ENCODE measurements at regions not wholly inside any gene's neighbourhood (a gene's known extent, or its start where the extent isn't known, plus 50 kb on each side); places are given as distances from the start of the nearest gene placed in this dataset.
A peak's percentile ranks its signal among the peaks of the same experiment; 100 is the strongest.
"Not testable (repeated sequence)": the region's sequence is repeated elsewhere in the genome, so short reads cannot be mapped to it uniquely, and the experiment has no call there.

DNA sequence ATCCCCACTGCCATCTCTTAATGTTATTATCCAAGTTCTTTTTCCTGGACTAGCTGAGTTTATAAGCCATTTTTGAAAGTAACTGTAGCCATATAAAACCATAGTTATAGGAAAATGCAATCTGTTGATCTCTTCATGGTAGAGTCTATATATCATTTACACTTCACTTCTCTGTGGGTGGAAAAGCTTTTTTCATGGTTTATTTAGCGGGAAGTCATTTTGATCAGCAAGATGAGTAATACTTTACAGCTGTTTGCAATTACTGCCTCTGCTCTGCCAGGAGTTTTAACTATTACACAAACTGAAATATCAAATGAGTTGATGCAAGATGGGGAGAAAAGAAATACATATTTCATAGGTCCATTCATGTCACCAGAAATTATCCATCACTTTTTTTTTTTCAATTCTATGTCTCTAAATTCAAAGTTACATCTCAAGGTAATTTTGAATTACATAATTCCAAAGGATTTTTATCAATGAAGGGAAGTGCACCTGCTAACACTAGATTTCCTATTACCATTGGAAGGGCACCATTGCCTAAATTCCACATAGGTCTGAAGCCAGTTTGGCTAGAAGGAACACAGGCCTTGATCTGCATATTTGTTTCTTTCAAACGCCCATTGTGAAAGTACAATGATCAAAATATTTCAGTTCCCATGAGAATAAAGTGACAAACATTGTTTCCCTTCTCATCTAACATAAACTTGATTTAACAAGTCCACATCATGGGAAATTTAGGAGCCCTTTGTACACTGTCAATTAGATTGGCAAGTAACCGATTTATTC lies 296.7 kb downstream of the ZNF326 start:
- peak; percentile 25 for DNase-seq

DNA sequence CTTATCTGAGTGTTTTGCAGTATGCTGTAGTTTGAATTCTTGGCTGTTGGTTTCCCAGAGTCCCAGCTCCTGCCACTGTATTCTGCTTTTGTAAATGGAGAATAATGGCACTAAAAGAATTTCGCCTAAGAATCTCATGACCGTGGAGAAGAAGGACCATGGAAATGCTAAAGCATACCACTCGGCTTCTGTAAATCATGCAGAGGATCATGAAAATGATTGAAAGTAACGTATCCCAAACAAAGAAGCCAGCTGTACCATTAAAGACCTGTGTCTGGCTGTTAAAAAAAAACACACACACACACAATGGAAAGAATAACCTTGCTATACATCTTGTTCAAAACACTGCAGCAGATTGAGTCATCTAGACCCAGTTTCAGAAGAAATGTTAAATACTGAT lies 287.9 kb downstream of the ZNF326 start:
- DNase-seq, result no peak

DNA sequence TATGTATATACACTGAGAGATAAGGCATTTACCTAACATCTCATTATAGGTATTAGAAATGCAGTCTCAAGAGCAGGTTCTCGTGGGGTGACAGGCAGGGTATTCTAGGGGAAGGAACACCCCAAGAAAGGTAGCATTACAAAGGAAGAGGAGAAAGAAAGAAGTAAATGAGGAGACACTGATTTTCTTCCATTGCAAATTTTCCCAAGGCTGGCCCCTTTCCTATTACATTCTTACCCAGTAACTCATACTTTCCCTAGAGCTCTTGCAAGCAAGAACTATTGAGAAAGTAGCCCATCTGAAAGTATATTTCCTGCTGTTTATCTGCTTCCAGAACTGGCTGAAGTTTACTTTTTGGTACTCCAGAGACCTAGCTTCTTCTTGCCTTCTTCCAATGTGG lies 287.0 kb downstream of the ZNF326 start:
- DNase-seq, result not testable (repeated sequence)

- DNase-seq, result no peak
Measured at GRCh38 chr1:90277270-90277669, 282.4 kb downstream of the ZNF326 start.

- DNase-seq, result no peak
Measured at GRCh38 chr1:90274376-90274775, 279.5 kb downstream of the ZNF326 start.

DNA sequence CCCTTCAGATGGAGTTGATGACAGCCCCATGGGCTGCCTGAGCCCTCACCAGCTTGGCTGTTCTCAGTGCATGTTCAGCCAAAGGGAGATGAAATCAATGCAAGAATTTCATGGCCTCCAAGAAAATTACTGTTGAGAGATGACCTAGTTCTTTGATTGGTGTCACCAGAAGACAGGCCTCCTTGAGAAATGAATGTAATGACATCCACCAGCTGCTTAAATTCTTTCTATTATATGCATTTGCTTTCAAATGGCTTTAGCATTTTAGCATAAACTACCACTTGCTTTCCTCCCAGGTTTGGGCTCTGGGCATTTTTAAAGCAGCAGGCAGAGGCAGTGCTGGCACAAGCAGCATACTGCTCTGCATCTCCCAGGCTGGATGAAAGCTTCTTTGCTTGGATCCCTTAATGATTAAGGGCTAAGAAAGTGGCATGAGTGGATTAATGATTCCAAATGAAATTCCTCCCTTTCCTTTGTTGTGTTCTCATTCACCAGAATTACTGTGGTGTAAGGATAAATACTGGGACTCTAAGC lies 278.4 kb downstream of the ZNF326 start:
- no peak for DNase-seq

DNA sequence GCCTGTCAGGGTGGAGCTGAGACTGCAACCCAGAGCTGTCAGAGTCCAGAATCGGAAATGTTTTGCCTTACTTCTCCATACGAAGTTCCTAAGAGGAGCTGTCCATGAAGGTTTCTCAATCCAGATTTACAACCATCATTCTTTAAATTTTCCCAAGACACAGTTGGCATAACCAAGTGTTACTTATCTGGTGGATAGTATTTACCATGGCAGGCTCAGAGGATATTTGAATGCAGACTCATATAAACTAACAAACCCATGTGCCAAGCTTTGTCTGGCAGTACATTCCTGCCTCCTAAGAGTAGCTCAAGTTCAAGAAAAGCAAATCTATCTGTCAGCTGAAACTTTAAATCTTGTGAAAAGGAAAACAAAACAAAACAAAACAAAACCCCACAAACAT lies 267.9 kb downstream of the ZNF326 start:
- DNase-seq, result no peak

GRCh38 chr1:90262286-90262685 lies 267.4 kb downstream of the ZNF326 start:
- DNase-seq, result no peak

DNA sequence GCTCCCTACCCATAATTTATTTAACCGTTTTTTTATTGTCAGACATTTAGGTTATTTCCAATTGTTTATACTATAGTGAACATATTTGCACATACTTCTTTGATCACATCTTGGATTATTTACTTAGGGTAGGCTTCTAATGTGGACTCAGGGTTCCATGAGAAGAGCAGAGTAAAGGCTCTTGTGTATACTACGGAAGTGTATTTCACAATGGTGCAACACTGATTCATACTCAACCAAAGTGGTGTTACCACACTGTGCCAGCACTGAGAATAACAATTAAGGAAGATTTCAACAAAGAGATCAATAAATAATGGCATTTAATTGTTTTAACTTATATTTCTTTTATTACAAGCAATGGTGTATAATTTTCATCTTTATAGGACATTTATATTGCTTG lies 251.2 kb downstream of the ZNF326 start:
- no peak for DNase-seq

DNA sequence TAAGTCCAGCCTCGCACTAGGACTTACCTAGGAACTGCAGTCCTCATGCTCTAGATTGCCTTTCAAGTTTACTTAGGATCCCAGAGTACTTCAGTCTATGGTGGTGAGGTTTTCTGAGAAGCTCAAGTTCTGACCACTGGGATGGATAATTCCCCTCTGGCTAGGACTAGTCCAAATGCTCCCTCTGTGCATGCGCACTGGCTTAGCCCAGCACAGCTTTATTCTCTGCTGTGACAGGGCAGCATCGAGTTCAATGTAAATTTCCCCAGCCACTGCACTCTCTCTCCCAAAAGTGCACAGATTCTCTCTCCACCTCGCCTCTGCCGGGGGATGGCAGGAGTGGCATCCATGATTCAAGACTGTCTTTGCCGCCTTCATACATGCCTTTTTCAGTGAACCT lies 241.6 kb downstream of the ZNF326 start:
- DNase-seq, result no peak

GRCh38 chr1:90223401-90223800 lies 228.5 kb downstream of the ZNF326 start:
- no peak for DNase-seq

- DNase-seq, result no peak
Measured at GRCh38 chr1:90220941-90221693, 226.2 kb downstream of the ZNF326 start.

GRCh38 chr1:90220496-90220895 lies 225.6 kb downstream of the ZNF326 start:
- no peak for DNase-seq

GRCh38 chr1:90219166-90219871 lies 224.4 kb downstream of the ZNF326 start:
- DNase-seq, result not testable (repeated sequence)

- DNase-seq, result no peak
Measured at GRCh38 chr1:90210633-90211491, 216.0 kb downstream of the ZNF326 start.

DNA sequence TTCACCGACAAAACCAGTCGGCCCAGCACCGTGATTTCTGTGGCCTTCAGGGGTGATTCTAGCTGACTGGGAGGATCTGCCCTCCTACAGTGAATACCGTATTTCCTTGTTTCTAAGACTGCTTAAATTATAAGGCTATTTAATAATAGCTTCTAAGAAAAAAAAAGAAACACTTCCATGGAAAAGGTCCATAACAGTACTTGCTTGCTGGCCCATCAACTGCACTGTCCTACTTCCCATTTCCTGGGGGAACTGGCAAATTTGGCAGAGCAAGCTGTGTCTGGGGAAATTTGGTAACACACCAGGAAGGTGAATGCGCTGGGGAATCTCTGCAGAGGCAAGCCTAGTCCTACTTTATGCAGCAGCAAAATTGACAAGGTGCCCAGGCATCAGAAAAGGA lies 214.0 kb downstream of the ZNF326 start:
- DNase-seq, result no peak

DNA sequence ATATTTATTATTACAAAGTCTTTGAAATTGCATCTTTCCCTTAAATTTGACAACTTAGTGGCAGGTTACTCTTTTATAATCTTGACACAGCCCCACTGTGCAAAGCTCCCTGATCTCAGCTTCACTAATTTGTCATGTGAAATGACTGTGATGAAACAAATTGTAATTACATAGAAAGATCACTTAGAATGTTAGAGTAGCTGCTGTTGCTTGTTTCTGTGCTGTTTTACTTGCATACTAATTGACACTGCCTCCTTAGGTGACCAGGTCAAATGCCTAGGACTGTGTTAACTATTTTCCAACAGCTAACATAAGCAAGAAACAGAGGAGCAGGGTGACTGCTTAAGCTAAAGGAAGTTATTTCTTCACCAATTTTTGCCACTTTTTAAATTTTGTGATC lies 211.3 kb downstream of the ZNF326 start:
- DNase-seq, result no peak

DNA sequence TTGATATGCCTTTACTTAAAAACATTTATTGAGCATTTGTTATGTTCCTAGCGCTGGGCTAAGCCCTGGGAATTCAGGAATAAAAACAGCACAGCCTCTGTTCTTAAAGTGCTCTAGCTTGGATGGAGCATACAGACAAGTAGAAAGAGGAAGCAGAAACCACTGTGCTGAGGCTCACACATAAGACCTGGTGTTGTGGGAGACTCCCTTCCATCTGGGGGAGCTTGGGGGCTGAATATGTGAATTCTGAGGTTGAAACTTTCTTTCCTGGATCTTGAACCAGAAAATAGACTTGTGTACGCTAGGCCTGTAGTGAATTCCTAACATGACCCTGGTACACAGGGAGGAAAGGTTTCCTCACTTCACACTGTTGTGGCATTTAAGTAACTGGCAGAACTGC lies 209.9 kb downstream of the ZNF326 start:
- DNase-seq, result no peak

- no peak for DNase-seq
Measured at GRCh38 chr1:90204023-90204590, 209.2 kb downstream of the ZNF326 start.

GRCh38 chr1:90201467-90202358 lies 206.8 kb downstream of the ZNF326 start:
- DNase-seq, result no peak

Measured in fibroblast of skin of abdomen (primary cell).